ENCODE measurements at regions not wholly inside any gene's neighbourhood (a gene's known extent, or its start where the extent isn't known, plus 50 kb on each side); places are given as distances from the start of the nearest gene placed in this dataset.

GRCh38 chr5:91225848-91226686 lies 157.1 kb downstream of the ARRDC3 start:
- DNase-seq = no peak
- H3K9me3 ChIP-seq (replicated peaks) = no peaks in the 10 kb centered on the region
- H3K4me1 ChIP-seq = no peaks in the 10 kb centered on the region
- peak; percentile 59 for TF ChIP-seq CTCF (IDR thresholded peaks at IDR 0.05; ENCODE audit: borderline replicate concordance)
- no peak overlapping the region for H3K4me3 ChIP-seq
- intact Hi-C loops (cut with micrococcal nuclease) = loop anchor here (5.0 kb wide), 1 partner anchor 156 kb away; the partner anchor contains the start of gene ARRDC3
- H3K27ac ChIP-seq (replicated peaks) = no peak overlapping the region
- H3K36me3 ChIP-seq = no peaks in the 10 kb centered on the region
- no peaks in the 10 kb centered on the region for H3K27me3 ChIP-seq (ENCODE audit: low read depth)

DNA sequence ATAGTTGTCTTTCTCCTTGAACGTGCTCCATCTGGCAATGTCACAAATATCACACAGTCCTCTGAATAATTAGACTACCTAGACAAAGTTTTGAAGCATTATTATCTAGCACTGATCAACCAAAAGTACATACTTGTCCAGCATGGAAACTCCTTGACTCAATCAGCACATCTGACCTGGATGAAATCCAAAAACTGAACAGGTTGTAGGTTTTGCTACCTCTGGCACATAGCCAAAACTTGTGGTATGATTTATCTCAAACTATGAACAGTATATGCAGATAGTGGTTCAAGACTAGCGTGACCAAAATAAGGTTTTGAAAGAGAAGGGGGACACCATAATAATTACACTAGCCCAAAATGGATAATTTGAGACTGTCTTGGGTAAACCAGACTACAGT lies 158.1 kb downstream of the ARRDC3 start:
- intact Hi-C loops (cut with micrococcal nuclease) = loop anchor here (5.0 kb wide), 1 partner anchor 157 kb away; the partner anchor contains the start of gene ARRDC3

GRCh38 chr5:91224456-91224855 lies 158.7 kb downstream of the ARRDC3 start:
- Histone ChIP-seq H3K36me3 (no peaks in the 10 kb centered on the region), H3K9me3 (replicated peaks) (no peaks in the 10 kb centered on the region), H3K27me3 (ENCODE audit: low read depth) (no peaks in the 10 kb centered on the region), H3K27ac (replicated peaks) (no peak overlapping the region), H3K4me1 (peaks cover 5% of the 10 kb centered on the region), H3K4me3 (no peak overlapping the region)
- no peak for TF ChIP-seq CTCF (IDR thresholded peaks at IDR 0.05; ENCODE audit: borderline replicate concordance)
- intact Hi-C loops (cut with micrococcal nuclease) = no loop called here
- no peak for DNase-seq

More for the DNA sequence above, 158.1 kb downstream of the ARRDC3 start:
- H3K27ac ChIP-seq (replicated peaks) = no peak overlapping the region
- no peak for TF ChIP-seq CTCF (IDR thresholded peaks at IDR 0.05; ENCODE audit: borderline replicate concordance)
- no peak overlapping the region for H3K4me3 ChIP-seq
- H3K27me3 ChIP-seq (ENCODE audit: low read depth) = no peaks in the 10 kb centered on the region
- no peak for DNase-seq
- no peaks in the 10 kb centered on the region for H3K36me3 ChIP-seq
- H3K9me3 ChIP-seq (replicated peaks) = no peaks in the 10 kb centered on the region
- no peaks in the 10 kb centered on the region for H3K4me1 ChIP-seq

- no peaks in the 10 kb centered on the region for H3K36me3 ChIP-seq
- TF ChIP-seq CTCF (IDR thresholded peaks at IDR 0.05; ENCODE audit: borderline replicate concordance) = no peak
- no peak for DNase-seq
- no peak overlapping the region for H3K27ac ChIP-seq (replicated peaks)
- H3K27me3 ChIP-seq (ENCODE audit: low read depth) = no peaks in the 10 kb centered on the region
- no peak overlapping the region for H3K4me3 ChIP-seq
- peaks cover 8% of the 10 kb centered on the region for H3K4me1 ChIP-seq
- H3K9me3 ChIP-seq (replicated peaks) = no peaks in the 10 kb centered on the region
- intact Hi-C loops (cut with micrococcal nuclease) = no loop called here
Observed at GRCh38 chr5:91223886-91224285, 159.2 kb downstream of the ARRDC3 start.

DNA sequence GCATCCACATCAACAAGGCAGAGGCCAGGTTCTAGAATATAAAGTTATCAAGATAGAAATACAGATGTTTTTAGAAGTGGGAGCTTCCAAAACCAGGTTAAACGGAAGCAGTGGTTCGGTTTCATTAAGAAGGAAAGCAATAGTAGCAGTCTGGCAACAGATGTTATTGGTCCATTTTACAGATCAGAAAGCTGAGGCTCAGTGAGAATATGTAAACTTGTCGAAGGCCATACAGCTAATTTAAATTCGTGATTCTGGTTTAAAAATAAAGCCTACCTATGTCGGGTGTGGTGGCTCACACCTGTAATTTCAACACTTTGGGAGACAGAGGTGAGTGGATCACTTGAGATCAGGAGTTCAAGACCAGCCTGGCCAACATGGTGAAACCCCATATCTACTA lies 160.6 kb downstream of the ARRDC3 start:
- intact Hi-C loops (cut with micrococcal nuclease) = no loop called here
- DNase-seq = no peak
- TF ChIP-seq CTCF (IDR thresholded peaks at IDR 0.05; ENCODE audit: borderline replicate concordance) = no peak

More for the DNA sequence above, 160.6 kb downstream of the ARRDC3 start:
- Histone ChIP-seq H3K4me1 (peaks cover 12% of the 10 kb centered on the region), H3K27me3 (ENCODE audit: low read depth) (no peaks in the 10 kb centered on the region), H3K36me3 (no peaks in the 10 kb centered on the region), H3K4me3 (no peak overlapping the region), H3K9me3 (replicated peaks) (no peaks in the 10 kb centered on the region), H3K27ac (replicated peaks) (no peak overlapping the region)

Measured in left ventricle myocardium inferior (tissue), 1 donor.